ENCODE measurements at regions not wholly inside any gene's neighbourhood (a gene's known extent, or its start where the extent isn't known, plus 50 kb on each side); places are given as distances from the start of the nearest gene placed in this dataset.

DNA sequence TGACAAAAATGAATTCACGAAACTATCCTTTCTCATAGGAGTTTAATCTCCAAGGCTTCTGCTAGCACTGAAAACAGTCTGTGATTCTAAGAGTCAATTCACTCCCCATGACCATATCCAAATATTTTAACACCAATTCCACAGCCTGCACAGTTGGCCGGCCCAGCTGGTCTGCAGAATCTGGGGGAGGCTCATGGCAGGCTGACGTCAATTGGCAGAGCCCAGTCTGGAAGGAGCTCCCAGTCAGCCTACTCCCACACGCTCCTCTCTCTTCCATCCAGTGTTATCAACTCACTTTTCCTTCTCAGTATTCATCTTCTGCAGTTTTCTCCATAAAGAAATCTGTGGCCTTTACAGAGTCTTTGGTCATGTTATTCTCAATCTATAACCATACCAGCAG is 111.0 kb downstream of the TBXT start:
- no peak for DNase-seq (ENCODE audit: low read depth)
- in situ Hi-C loops (cut with HindIII; ENCODE audit: low pct_unique_long_range_greater_than_20kb, low sequenced_read_pairs) = no loop called here

DNA sequence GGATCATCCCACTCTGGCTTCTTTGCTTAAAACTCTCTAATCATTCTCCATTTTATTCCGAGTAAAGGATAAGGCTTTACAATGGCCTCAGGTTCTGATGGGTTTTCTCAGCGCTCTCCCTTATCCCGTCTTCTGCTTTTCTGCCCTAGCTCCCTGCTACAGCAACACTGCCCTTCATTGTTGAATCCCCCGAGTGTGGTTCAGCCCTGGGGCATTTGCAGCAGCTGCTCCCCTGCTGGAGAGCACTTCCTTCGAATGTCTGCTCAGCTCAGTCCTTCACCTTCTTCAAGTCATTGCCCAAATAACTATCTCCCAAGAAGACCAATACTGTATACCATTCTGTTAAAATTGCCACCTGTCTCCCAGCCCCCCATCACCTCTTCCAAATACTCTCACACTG is 111.8 kb downstream of the TBXT start:
- in situ Hi-C loops (cut with HindIII; ENCODE audit: low pct_unique_long_range_greater_than_20kb, low sequenced_read_pairs) = no loop called here

DNA sequence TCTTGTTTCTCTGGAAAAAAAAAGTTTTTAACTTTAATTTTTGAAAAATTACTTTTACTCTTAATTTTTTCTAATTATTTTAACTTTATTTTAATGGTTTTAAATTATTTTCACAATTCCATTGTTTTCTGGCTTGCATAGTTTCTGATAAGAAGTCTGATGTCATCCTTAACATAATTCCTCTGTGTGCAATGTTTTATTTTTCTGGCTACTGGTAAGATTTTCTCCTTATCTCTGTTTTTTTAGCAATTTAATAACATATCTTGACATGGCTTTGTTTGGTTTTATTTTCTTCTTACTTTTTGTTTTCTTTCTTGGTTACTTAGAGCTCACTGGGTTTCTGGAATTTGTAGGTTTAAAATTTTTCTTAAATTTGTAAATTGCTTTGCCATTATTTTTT is 114.8 kb downstream of the TBXT start:
- no peak for DNase-seq (ENCODE audit: low read depth)
- in situ Hi-C loops (cut with HindIII; ENCODE audit: low pct_unique_long_range_greater_than_20kb, low sequenced_read_pairs) = no loop called here

More for the DNA sequence above, 111.8 kb downstream of the TBXT start:
- no peak for DNase-seq (ENCODE audit: low read depth)

DNA sequence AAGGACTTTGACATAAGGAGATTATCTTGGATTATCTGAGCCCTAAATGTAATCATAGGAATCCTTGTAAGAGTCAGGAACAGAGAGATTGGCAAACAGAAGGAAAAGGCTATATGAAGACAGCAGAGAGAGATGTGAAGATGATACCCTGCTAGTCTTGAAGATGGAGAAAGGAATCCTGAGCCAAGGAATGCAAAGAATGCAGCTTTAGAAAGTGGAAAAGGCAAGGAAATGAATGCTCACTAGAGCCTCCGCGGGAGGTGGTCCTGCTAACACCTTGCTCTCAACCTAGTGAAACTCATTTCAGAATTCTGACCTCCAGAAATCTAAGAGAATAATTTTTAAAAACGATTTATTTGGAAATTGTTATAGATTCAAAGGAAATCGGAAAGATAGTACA is 117.1 kb downstream of the TBXT start:
- in situ Hi-C loops (cut with HindIII; ENCODE audit: low pct_unique_long_range_greater_than_20kb, low sequenced_read_pairs) = no loop called here
- no peak for DNase-seq (ENCODE audit: low read depth)

DNA sequence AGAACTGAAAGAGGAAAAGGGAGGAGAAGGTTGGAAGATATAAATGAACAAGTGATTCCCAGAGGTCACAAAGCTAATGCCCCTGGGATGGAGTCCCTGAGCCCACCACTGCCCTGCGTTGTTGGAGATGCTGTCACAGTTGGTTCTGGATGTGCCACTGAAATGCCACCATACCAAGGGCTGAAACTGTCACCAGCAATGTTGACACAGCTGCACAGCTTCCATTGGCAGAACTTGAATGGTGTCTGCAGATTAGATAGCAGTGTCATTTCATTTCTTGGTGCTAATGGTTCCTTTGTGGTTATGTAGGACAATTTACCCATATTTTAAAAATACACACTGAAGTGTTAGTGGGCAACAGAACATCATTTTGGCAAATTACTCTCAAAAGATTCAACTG is 120.7 kb downstream of the TBXT start:
- no peak for DNase-seq (ENCODE audit: low read depth)
- in situ Hi-C loops (cut with HindIII; ENCODE audit: low pct_unique_long_range_greater_than_20kb, low sequenced_read_pairs) = no loop called here

DNA sequence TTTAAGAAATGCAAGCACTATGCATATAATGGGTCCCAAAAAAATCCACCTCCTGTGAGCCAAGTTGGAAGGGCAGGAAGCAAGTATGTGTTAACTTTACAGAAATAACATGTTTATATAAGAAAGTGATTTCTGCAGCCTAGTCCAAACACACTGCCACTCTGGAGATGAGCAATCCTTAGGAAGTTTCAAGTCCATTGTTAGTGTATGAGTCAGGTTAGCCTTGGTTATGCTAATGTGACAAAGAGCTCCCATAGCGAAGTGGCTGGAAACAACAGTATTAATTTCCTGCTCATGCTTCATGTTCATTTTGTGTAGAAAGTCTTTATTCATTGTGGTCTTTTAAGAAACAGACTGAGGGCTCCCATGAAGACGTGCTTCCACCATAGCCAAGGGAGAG is 121.4 kb downstream of the TBXT start:
- DNase-seq (ENCODE audit: low read depth) = peak; percentile 52
- in situ Hi-C loops (cut with HindIII; ENCODE audit: low pct_unique_long_range_greater_than_20kb, low sequenced_read_pairs) = no loop called here

DNA sequence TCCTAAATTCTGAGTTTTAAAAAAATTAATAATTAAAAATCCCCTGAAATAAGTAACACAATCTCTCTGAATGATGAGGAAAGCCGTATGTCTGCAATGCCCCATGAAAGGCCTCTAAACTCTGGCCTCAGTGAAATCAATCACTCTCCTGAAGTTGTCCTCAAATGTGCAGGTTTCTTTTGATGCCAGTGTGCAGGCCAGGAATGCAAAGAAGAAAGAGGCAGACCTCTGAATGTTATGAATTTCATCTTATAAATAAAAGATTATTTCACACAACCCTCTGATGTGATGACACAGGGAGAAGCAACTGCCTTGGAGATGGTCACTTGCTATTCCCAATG is 121.8 kb downstream of the TBXT start:
- in situ Hi-C loops (cut with HindIII; ENCODE audit: low pct_unique_long_range_greater_than_20kb, low sequenced_read_pairs) = no loop called here
- no peak for DNase-seq (ENCODE audit: low read depth)

DNA sequence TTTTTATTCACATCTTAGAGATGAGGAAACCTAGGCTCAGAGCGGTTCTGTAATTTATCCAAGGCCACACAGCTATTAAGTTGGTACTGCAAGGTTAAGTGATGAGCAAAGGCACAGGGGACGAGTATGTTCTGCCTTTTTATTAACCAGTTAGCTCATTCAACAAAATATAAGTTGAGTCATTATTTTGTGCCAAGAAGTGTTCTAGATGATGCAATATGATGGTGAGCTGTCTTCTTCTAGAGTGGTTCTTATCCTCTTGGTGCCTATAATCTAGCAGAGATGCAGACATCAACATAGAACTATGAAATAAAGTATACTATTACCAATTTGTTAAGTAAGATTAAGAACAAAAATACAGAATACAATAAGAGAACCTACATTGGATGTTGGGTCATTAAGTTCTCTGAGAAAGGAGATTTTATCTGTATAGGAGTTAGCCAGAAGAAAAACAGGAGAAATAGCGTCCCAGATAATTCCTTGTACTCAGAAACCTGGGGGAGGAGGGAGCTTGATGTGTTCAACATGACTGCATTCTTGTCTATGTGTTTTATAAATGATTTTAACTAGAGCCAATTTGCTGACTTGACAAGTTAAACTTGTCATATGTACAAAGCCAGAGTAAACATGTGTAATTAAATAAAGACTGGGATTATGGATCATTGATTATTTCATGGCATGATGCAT is 122.3 kb downstream of the TBXT start:
- DNase-seq (ENCODE audit: low read depth) = no peak
- in situ Hi-C loops (cut with HindIII; ENCODE audit: low pct_unique_long_range_greater_than_20kb, low sequenced_read_pairs) = no loop called here

DNA sequence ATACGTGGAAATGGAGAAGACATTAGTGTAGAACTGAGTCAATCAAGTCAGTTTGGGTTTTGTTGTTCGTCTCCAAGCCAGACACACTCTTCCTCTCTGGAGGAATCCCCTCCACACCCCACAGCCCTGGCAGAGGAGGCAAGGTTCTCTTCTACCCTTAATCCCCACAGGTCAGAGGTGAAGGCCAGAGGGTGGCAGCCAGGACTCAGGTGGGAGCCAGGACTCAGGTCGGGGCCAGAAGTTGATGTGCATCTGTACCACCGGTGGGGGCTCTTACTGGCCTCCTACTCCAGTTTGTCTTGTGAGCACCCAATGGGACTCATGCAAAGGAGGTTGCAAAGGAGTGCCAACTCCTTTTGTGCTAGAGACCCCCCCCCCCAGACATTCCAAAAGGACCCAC is 126.4 kb downstream of the TBXT start:
- no peak for DNase-seq (ENCODE audit: low read depth)
- in situ Hi-C loops (cut with HindIII; ENCODE audit: low pct_unique_long_range_greater_than_20kb, low sequenced_read_pairs) = no loop called here

DNA sequence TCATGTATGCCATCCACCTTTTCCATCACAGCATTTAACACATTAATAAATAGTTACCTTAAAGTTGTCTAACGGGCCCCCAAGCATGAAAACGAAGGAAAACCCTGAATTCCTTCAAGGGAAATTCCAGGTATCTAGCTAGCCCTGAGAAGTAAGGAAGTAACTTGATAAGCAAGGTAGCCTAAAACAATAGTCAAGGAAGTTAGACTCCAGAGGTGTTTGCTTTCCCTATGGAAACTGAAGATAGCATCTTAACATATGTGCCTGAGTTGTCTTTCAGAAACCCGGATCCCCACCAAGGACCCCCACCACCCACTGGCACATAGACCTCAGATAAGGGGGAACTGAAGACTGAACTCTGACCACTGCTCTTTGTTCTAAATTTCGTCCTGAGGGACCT is 127.4 kb downstream of the TBXT start:
- in situ Hi-C loops (cut with HindIII; ENCODE audit: low pct_unique_long_range_greater_than_20kb, low sequenced_read_pairs) = no loop called here
- DNase-seq (ENCODE audit: low read depth) = no peak

DNA sequence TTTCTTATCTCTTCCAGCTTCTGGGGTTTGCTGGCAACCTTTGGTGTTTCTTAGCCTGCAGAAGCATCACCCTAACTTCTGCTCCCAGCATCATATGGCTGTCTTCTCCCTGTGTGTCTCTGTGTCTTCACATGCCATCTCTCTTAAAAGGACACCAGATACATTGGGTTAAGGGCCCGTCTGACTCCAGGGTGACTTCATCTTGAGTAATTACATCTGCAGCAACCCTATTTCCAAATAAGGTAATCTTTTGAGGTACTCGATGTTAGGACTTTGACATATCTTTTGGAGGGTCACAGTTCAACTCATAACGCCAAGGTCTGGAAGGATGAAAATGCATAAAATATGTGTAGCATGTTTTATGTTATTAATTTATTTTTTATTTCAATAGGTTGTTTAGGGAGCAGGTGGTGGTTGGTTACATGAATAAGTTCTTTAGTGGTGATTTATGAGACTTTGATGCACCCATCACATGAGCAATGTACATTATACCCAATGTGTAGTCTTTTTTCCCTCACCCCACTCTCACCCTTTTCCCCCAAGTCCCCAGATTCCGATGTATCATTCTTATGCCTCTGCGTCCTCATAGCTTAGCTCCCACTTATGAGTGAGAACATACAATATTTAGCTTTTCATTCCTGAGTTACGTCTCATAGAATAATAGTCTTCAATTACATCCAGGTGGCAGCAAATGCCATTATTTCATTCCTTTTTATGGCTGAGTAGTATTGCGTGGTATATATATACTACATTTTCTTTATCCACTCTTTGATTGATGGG is 131.1 kb downstream of the TBXT start:
- in situ Hi-C loops (cut with HindIII; ENCODE audit: low pct_unique_long_range_greater_than_20kb, low sequenced_read_pairs) = no loop called here
- DNase-seq (ENCODE audit: low read depth) = no peak

DNA sequence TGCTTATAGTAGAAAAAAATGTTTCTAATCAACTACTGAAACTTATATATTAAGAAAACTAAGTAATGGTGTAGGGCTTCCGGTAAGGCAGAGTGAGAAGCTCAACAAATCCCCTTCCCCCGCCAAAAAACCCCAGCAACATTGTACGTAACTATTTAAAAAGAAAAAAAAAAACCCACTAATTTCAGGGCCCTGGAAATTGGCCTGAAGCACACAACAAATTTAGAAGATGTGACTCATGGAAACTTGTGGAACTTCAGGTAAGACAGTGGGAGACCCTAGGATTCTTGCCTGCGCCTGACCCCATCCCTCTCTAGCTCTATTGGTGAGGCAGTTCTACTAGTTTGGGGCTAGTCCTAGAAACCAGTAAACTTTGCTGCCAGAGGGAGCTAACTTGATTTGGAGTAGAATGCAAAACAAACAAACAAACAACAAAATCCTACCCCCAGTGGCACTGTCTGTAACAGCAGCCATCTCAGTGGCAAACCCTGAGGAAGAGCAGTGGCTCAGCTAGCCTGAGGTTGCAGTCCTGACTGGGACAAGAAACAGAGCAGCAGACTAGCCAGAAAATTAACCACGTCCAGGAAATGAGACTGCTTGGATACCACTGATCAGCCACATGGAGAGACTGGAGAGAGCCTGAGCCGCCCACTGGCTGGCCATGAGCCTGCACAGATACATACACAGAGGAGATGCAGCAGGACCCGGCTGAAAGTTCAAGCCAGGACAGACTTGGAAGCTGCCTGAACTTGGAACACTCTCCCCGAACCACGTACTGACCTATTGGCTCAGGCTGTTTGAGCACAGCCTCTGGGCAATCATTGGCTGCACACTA is 135.1 kb downstream of the TBXT start:
- DNase-seq (ENCODE audit: low read depth) = peak; percentile 17
- in situ Hi-C loops (cut with HindIII; ENCODE audit: low pct_unique_long_range_greater_than_20kb, low sequenced_read_pairs) = no loop called here

DNA sequence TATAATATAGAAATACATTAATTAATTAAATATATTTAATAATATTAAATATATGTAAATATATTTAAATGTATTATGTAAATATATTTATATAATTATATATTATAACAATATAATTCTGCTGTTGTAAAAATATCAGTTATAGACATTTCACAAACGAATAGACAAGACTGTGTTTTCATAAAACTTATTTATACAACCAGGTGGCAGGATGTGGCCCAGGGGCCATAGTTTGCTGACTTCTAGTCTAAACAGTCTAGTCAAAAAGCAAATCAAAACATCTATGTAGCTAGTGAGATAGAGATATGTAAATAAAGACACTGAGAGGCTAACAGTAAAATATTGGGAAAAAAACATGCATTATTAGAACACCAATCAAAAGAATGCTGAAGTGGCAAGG is 136.4 kb downstream of the TBXT start:
- no peak for DNase-seq (ENCODE audit: low read depth)
- in situ Hi-C loops (cut with HindIII; ENCODE audit: low pct_unique_long_range_greater_than_20kb, low sequenced_read_pairs) = no loop called here

DNA sequence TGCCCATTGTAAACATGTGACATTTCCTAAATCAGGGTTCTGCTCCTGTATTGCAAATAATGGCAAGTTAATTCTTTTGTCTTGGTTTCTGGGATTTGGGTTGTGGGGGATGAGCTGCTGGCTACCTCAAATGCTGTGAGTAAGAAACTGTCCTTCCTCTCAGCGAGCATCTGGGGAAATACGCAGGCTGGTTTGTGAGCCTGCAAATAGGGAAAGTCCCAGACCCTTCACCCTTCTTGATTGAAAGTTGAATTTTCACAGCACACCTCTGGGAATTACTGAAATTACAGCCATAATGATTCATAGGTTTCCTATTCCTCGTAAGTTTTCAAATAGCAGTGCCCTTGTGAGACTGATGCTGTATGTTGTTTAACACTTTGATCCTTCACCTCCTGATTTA is 138.1 kb downstream of the TBXT start:
- in situ Hi-C loops (cut with HindIII; ENCODE audit: low pct_unique_long_range_greater_than_20kb, low sequenced_read_pairs) = no loop called here
- DNase-seq (ENCODE audit: low read depth) = no peak

DNA sequence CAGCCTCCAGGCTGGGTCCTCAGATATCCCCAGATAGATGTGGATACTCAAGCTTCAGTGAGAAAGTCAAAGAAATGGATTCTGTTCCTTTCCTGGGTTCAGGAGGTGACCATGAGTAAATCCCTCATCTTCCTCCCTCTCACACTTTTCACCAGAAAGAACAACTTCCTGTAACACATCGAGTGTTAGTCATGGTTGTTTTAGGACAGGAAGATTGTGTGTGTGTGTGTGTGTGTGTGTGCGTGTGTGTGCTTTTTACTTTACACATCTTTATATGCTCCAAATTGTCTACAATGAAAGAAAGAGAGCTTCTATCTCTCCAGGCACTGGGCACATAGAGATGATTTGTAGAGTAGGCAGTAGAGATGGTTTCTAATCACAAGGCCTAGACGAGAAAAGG is 139.9 kb downstream of the TBXT start:
- in situ Hi-C loops (cut with HindIII; ENCODE audit: low pct_unique_long_range_greater_than_20kb, low sequenced_read_pairs) = no loop called here
- DNase-seq (ENCODE audit: low read depth) = no peak

DNA sequence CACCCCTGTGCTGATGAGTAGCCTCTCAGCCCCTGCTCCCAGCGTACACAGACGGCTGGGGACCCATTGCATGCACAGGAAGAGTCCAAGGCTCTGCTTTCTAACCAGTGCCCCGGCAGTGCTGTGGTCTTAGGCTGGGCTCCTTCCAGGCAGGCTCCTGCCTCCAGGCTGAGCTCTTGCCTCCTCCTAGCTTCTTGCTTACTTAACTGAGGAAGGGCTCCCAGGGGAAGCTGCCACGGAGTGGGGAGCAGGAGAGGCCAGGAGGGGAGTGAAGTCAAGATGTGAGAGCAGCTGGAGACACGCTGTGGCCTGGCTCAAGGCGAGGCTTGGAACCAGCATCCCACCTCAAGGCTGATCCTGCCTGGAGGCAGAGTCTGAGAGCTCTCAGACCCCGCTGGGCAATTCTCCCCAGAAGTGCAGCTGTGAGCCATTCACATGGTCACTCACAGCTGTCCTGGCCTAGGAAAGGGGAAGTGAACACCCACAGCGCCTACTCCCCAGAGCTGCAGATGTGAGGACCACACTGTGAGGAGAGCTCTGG is 141.0 kb downstream of the TBXT start:
- no peak for DNase-seq (ENCODE audit: low read depth)
- in situ Hi-C loops (cut with HindIII; ENCODE audit: low pct_unique_long_range_greater_than_20kb, low sequenced_read_pairs) = no loop called here

DNA sequence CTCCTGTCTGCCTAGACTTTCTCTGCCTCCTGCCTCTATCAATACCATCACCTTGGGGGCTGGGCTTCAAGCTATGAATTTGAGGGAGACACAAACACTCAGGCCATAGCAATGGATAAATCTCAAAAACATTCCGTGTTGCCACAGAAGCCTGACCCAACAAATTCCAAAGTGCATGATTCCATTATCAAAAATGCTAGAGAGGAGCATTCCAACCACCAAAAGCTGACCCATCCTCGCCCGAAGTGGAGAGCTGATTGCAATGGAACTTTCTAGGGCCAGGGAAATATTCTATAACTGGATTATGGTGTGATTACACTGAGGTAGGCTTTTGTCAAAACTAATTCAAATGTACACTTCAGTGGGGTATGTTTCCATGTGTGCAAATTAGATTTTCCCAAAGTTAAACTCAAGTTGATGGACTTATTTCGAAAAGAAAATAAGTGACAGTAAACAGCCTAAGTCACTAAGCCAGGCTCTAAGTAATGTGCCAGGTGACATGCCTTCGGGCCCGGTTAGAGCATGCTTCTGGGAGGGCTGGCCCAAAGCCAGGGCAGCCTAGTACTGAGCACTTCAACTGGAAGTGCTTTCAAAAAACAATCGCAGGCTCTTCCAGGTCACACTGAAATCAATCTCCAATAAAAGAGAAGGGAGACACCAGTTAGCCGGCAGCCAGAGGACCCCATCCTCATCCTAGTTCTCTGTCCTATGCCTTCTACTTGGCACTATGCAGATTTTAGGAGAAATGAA is 142.3 kb downstream of the TBXT start:
- in situ Hi-C loops (cut with HindIII; ENCODE audit: low pct_unique_long_range_greater_than_20kb, low sequenced_read_pairs) = no loop called here
- DNase-seq (ENCODE audit: low read depth) = no peak

DNA sequence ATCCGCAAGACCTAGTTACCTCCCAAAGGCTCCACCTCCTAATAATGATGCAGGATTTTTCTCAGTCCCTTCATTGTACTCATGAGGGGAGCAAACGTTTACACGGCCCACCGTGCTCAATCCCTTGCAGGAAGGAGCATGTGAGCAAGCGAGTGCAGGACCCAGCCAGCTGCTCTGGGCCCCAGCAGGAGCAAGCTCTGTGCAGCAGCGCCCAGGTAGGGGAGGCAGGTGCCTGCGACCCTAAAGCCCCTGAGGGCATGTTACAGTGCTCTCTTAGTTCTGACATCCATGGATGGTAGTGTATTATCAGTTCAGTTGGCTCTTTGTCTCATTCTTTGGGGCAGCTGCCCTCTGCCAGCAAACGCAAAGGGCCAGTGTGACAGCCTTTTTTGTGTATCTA is 143.4 kb downstream of the TBXT start:
- in situ Hi-C loops (cut with HindIII; ENCODE audit: low pct_unique_long_range_greater_than_20kb, low sequenced_read_pairs) = no loop called here
- no peak for DNase-seq (ENCODE audit: low read depth)
